ENCODE measurements at regions not wholly inside any gene's neighbourhood (a gene's known extent, or its start where the extent isn't known, plus 50 kb on each side); places are given as distances from the start of the nearest gene placed in this dataset.

DNA sequence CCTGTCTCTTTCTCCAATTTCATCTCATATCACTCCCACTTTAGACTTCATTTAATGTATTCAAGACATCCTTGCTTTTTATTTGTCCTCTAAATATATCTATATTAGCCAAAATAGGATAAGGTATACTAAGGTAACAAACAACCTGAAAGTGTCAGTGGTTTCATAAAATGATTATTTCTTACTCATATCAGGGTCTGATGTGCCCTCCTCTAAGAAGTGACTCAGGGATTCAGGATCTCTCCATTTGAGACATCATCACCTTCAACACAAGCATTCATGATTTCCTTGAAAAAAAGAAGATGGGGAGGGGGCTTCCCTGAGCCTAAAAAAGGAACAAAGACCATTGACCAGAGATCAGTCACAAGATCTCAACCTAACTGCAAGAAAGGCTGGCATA is 131.4 kb upstream of the POU2AF2 start:
- TF ChIP-seq, protein P1, sequence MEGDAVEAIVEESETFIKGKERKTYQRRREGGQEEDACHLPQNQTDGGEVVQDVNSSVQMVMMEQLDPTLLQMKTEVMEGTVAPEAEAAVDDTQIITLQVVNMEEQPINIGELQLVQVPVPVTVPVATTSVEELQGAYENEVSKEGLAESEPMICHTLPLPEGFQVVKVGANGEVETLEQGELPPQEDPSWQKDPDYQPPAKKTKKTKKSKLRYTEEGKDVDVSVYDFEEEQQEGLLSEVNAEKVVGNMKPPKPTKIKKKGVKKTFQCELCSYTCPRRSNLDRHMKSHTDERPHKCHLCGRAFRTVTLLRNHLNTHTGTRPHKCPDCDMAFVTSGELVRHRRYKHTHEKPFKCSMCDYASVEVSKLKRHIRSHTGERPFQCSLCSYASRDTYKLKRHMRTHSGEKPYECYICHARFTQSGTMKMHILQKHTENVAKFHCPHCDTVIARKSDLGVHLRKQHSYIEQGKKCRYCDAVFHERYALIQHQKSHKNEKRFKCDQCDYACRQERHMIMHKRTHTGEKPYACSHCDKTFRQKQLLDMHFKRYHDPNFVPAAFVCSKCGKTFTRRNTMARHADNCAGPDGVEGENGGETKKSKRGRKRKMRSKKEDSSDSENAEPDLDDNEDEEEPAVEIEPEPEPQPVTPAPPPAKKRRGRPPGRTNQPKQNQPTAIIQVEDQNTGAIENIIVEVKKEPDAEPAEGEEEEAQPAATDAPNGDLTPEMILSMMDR (IDR thresholded peaks at IDR 0.05; ENCODE audit: insufficient read depth, low read length, poor library complexity, severe bottlenecking), result no peak

DNA sequence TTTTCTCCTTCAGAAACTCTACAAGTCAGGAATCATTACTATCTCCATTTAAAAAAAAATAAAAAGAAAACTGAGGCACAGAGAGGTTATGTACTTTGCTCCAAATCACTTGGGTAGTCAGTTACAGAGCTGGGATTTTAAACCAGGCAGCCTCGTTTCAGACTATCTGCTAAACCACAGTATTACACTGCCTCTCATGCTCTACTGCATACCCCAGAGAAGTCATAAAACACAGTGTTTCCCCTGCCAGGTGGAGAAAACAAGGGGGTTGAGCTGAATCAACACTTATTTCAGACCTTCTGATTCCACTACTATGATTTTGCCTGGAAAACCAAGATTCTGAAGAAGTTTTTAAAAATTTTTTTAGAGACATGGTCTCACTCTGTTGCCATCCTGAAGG is 132.9 kb upstream of the POU2AF2 start:
- H3K9ac ChIP-seq (ENCODE audit: low read length), result no peak overlapping the region
- no peaks in the 10 kb centered on the region for H3F3A ChIP-seq (ENCODE audit: insufficient read depth)
- no peak overlapping the region for H3K27ac ChIP-seq (ENCODE audit: low read depth, low read length)
- no peak overlapping the region for H2AFZ ChIP-seq (ENCODE audit: low read depth, low read length, severe bottlenecking)
- H3K36me3 ChIP-seq (ENCODE audit: low read length), result no peaks in the 10 kb centered on the region
- H3K9me3 ChIP-seq (ENCODE audit: insufficient read depth, low read length), result no peaks in the 10 kb centered on the region
- H4K20me1 ChIP-seq (ENCODE audit: low read depth, low read length), result no peaks in the 10 kb centered on the region
- no peak for TF ChIP-seq EZH2phosphoT487 (conservative IDR thresholded peaks at IDR 0.05; ENCODE audit: low read length)
- no peaks in the 10 kb centered on the region for H3K27me3 ChIP-seq (ENCODE audit: low read length)
- no peak overlapping the region for H3K4me3 ChIP-seq (ENCODE audit: insufficient read depth, low read length, poor library complexity, severe bottlenecking)
- no peaks in the 10 kb centered on the region for H3K79me2 ChIP-seq (ENCODE audit: insufficient read depth, low read length)
- H3K4me2 ChIP-seq (ENCODE audit: low read depth, low read length, poor library complexity, severe bottlenecking), result no peak overlapping the region
- H3K9me2 ChIP-seq (replicated peaks; ENCODE audit: insufficient read depth, low read length), result no peaks in the 10 kb centered on the region

More for the DNA sequence above, 131.4 kb upstream of the POU2AF2 start:
- Histone ChIP-seq H3K27me3 (ENCODE audit: low read length) (no peaks in the 10 kb centered on the region), H3K79me2 (ENCODE audit: insufficient read depth, low read length) (no peaks in the 10 kb centered on the region), H3F3A (ENCODE audit: insufficient read depth) (no peaks in the 10 kb centered on the region), H3K27ac (ENCODE audit: low read depth, low read length) (no peak overlapping the region), H3K4me2 (ENCODE audit: low read depth, low read length, poor library complexity, severe bottlenecking) (no peak overlapping the region), H3K9me3 (ENCODE audit: insufficient read depth, low read length) (no peaks in the 10 kb centered on the region), H4K20me1 (ENCODE audit: low read depth, low read length) (no peaks in the 10 kb centered on the region), H2AFZ (ENCODE audit: low read depth, low read length, severe bottlenecking) (no peak overlapping the region), H3K4me3 (ENCODE audit: insufficient read depth, low read length, poor library complexity, severe bottlenecking) (no peak overlapping the region), H3K36me3 (ENCODE audit: low read length) (no peaks in the 10 kb centered on the region), H3K9ac (ENCODE audit: low read length) (no peak overlapping the region), H3K9me2 (replicated peaks; ENCODE audit: insufficient read depth, low read length) (no peaks in the 10 kb centered on the region)

DNA sequence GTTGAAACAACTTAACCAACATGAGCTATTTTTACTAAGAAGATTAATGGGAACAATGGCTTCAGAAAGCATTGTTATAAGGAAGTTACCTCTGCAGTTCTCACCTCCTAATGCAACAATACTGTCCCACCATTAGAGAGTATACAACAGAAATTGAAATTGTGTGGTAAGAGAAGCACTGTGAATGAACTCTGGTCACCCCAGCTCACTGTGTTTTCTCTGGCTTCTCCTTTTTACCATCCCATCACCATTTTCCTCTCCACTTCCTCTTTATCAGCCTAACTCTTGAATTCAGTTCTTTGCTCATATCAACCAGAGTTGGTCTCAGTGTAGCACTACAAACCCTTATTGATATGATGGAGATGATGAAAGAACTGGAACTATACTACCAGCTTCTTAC is 138.0 kb upstream of the POU2AF2 start:
- no peaks in the 10 kb centered on the region for H3K27me3 ChIP-seq (ENCODE audit: low read length)
- no peak overlapping the region for H3K4me3 ChIP-seq (ENCODE audit: insufficient read depth, low read length, poor library complexity, severe bottlenecking)
- H3K79me2 ChIP-seq (ENCODE audit: insufficient read depth, low read length), result no peaks in the 10 kb centered on the region
- no peak overlapping the region for H2AFZ ChIP-seq (ENCODE audit: low read depth, low read length, severe bottlenecking)
- H3K4me2 ChIP-seq (ENCODE audit: low read depth, low read length, poor library complexity, severe bottlenecking), result no peak overlapping the region
- TF ChIP-seq, protein P1 (IDR thresholded peaks at IDR 0.05; ENCODE audit: insufficient read depth, low read length, poor library complexity, severe bottlenecking), result no peak
- TF ChIP-seq EZH2phosphoT487 (conservative IDR thresholded peaks at IDR 0.05; ENCODE audit: low read length), result no peak
- H3K9me3 ChIP-seq (ENCODE audit: insufficient read depth, low read length), result no peaks in the 10 kb centered on the region
- H3K9me2 ChIP-seq (replicated peaks; ENCODE audit: insufficient read depth, low read length), result no peaks in the 10 kb centered on the region
- H3F3A ChIP-seq (ENCODE audit: insufficient read depth), result no peaks in the 10 kb centered on the region
- no peaks in the 10 kb centered on the region for H3K36me3 ChIP-seq (ENCODE audit: low read length)
- no peak overlapping the region for H3K27ac ChIP-seq (ENCODE audit: low read depth, low read length)
- H4K20me1 ChIP-seq (ENCODE audit: low read depth, low read length), result no peaks in the 10 kb centered on the region
- no peak overlapping the region for H3K9ac ChIP-seq (ENCODE audit: low read length)

DNA sequence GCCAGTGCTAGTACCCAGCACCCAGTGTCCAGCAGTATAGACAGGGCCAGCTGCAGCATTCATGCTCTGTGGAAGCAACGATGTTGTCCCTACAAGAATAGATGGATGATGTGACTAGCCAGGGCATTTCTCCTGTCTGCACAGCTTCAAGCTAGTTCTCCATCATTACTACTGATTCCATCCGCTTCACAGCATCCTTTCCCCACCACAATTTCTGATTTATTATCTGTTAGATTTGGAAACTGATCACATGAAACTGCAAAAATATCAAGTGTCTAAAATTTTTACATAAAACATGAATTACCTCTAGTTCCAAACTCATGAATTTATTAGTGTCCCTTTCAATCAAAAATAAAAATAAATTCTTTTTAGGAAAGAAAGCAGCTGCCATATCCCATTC is 138.9 kb upstream of the POU2AF2 start:
- no peaks in the 10 kb centered on the region for H3K9me2 ChIP-seq (replicated peaks; ENCODE audit: insufficient read depth, low read length)
- H3K27ac ChIP-seq (ENCODE audit: low read depth, low read length), result no peak overlapping the region
- H3K27me3 ChIP-seq (ENCODE audit: low read length), result no peaks in the 10 kb centered on the region
- H3F3A ChIP-seq (ENCODE audit: insufficient read depth), result no peaks in the 10 kb centered on the region
- H3K36me3 ChIP-seq (ENCODE audit: low read length), result no peaks in the 10 kb centered on the region
- H3K9ac ChIP-seq (ENCODE audit: low read length), result no peak overlapping the region
- no peaks in the 10 kb centered on the region for H4K20me1 ChIP-seq (ENCODE audit: low read depth, low read length)
- no peaks in the 10 kb centered on the region for H3K9me3 ChIP-seq (ENCODE audit: insufficient read depth, low read length)
- no peak overlapping the region for H3K4me3 ChIP-seq (ENCODE audit: insufficient read depth, low read length, poor library complexity, severe bottlenecking)
- H2AFZ ChIP-seq (ENCODE audit: low read depth, low read length, severe bottlenecking), result no peak overlapping the region
- H3K4me2 ChIP-seq (ENCODE audit: low read depth, low read length, poor library complexity, severe bottlenecking), result no peak overlapping the region
- no peaks in the 10 kb centered on the region for H3K79me2 ChIP-seq (ENCODE audit: insufficient read depth, low read length)
- TF ChIP-seq EZH2phosphoT487 (conservative IDR thresholded peaks at IDR 0.05; ENCODE audit: low read length), result no peak
- TF ChIP-seq, protein P1 (IDR thresholded peaks at IDR 0.05; ENCODE audit: insufficient read depth, low read length, poor library complexity, severe bottlenecking), result no peak
